SK-N-SH (cell line): ENCODE measurements at regions not wholly inside any gene's neighbourhood (a gene's known extent, or its start where the extent isn't known, plus 50 kb on each side); places are given as distances from the start of the nearest gene placed in this dataset.

Source experiments
- CTCF ChIA-PET: fragments of 300-600, 350-600 bp; formaldehyde crosslinking; extraction: SDS; loops from one replicate; lab custom pipeline; 2021; lab: Yijun Ruan, JAX
- POLR2A ChIA-PET: fragments of 350-600 bp; sonication (Branson Sonifier 250); formaldehyde crosslinking; extraction: SDS; loops from one replicate; lab custom pipeline; 2020; ENCODE audit warnings: antibody characterized with exemption, inconsistent platforms; lab: Yijun Ruan, JAX
- DNase-seq: peaks from one replicate; pipeline ENCODE4 v3.0.0; 2012
- H2AFZ ChIP-seq: fragments of 200-600 bp; sonication (generic); 2 replicates; pipeline ENCODE4 v1.8.1; 2016; ENCODE audit warnings: antibody characterized with exemption, mild to moderate bottlenecking, low read depth
- H3F3A ChIP-seq: fragments of 200-600 bp; sonication (generic); replicated peaks from 2 replicates; pipeline ENCODE3; 2016; ENCODE audit warnings: antibody characterized with exemption, mild to moderate bottlenecking; ENCODE audit not compliant: insufficient read depth
- H3K27ac ChIP-seq, 2 experiments: fragments of 200-500 bp in 1 of 2; fragments of 200-600 bp in 1 of 2; sonication (Bioruptor generic) in 1 of 2; sonication (generic), shearing (Covaris generic) in 1 of 2; 2 replicates each; pipeline versions ENCODE4 v1.5.1 to v1.6.1; 2014 to 2016; ENCODE audit warnings: low read depth in 2 of 2, inconsistent platforms in 1 of 2, low read length in 1 of 2, mild to moderate bottlenecking in 1 of 2, mixed read lengths in 1 of 2
- H3K27me3 ChIP-seq: fragments of 200-600 bp; sonication (generic), shearing (Covaris generic); 2 replicates; pipeline ENCODE4 v1.6.1; 2016; ENCODE audit warnings: mixed run types; ENCODE audit not compliant: insufficient read depth
- H3K36me3 ChIP-seq, 2 experiments: fragments of 200-500 bp in 1 of 2; fragments of 200-600 bp in 1 of 2; sonication (Bioruptor generic) in 1 of 2; sonication (generic) in 1 of 2; replicated peaks in 1 of 2; 2 replicates each; pipeline versions ENCODE3 to v1.5.1; 2014 to 2016; ENCODE audit warnings: low read length in 1 of 2, mild to moderate bottlenecking in 1 of 2; ENCODE audit not compliant: insufficient read depth in 2 of 2, control insufficient read depth in 1 of 2
- H3K4me1 ChIP-seq, 2 experiments: fragments of 200-500 bp in 1 of 2; fragments of 200-600 bp in 1 of 2; sonication (Bioruptor generic) in 1 of 2; sonication (generic), shearing (Covaris generic) in 1 of 2; 2 replicates each; pipeline versions ENCODE4 v1.5.1 to v1.6.1; 2014 to 2016; ENCODE audit warnings: low read depth in 1 of 2, low read length in 1 of 2, mixed run types in 1 of 2; ENCODE audit not compliant: insufficient read depth in 2 of 2, control insufficient read depth in 1 of 2
- H3K4me2 ChIP-seq: fragments of 200-600 bp; sonication (generic), shearing (Covaris generic); 2 replicates; pipeline ENCODE4 v1.6.1; 2017; ENCODE audit warnings: mixed run types
- H3K4me3 ChIP-seq, 2 experiments: fragments of 200-500 bp in 1 of 2; fragments of 200-600 bp in 1 of 2; sonication (Bioruptor generic) in 1 of 2; sonication (generic), shearing (Covaris generic) in 1 of 2; 2 replicates each; pipeline versions ENCODE4 v1.5.1 to v1.8.1; 2014 to 2016; ENCODE audit warnings: low read depth in 2 of 2, inconsistent platforms in 1 of 2, low read length in 1 of 2, mild to moderate bottlenecking in 1 of 2, mixed read lengths in 1 of 2, moderate library complexity in 1 of 2
- H3K79me2 ChIP-seq: fragments of 200-600 bp; sonication (generic); 2 replicates; pipeline ENCODE4 v1.8.1; 2017; ENCODE audit warnings: mild to moderate bottlenecking; ENCODE audit not compliant: insufficient read depth
- H3K9ac ChIP-seq: fragments of 200-600 bp; sonication (generic); 2 replicates; pipeline ENCODE4 v1.6.1; 2017; ENCODE audit warnings: mixed run types
- H3K9me2 ChIP-seq: fragments of 200-600 bp; sonication (generic); 2 replicates; pipeline ENCODE4 v1.6.1; 2017; ENCODE audit warnings: mixed run types
- H3K9me3 ChIP-seq: fragments of 200-600 bp; sonication (generic); 2 replicates; pipeline ENCODE4 v1.6.1; 2017; ENCODE audit warnings: mixed run types, mild to moderate bottlenecking, moderate library complexity
- H4K20me1 ChIP-seq: fragments of 200-600 bp; sonication (generic); 2 replicates; pipeline ENCODE4 v1.6.1; 2017; ENCODE audit warnings: mild to moderate bottlenecking, mixed run types; ENCODE audit not compliant: insufficient read depth
- ELF1 ChIP-seq: IDR thresholded peaks from 2 replicates; pipeline ENCODE4 v1.4.0; 2012
- FOSL2 ChIP-seq: IDR thresholded peaks from 2 replicates; pipeline ENCODE4 v1.4.0; 2012; ENCODE audit warnings: low read depth, mild to moderate bottlenecking, moderate library complexity, borderline replicate concordance
- FOXJ3 ChIP-seq: sonication (generic); formaldehyde crosslinking; IDR thresholded peaks from 2 replicates; pipeline ENCODE4 v1.5.1; 2020; ENCODE audit warnings: mild to moderate bottlenecking, missing genetic modification reagents
- JUND ChIP-seq: IDR thresholded peaks from 2 replicates; pipeline ENCODE4 v1.4.0; 2012
- MXI1 ChIP-seq: IDR thresholded peaks from 2 replicates; pipeline ENCODE4 v1.6.1; 2012; ENCODE audit warnings: mild to moderate bottlenecking, low read depth, low read length, improper control_type of control experiment
- NFIC ChIP-seq: IDR thresholded peaks from 2 replicates; pipeline ENCODE4 v1.4.0; 2012; ENCODE audit warnings: borderline replicate concordance
- NRF1 ChIP-seq: IDR thresholded peaks from 2 replicates; pipeline ENCODE4 v1.6.1; 2012; ENCODE audit warnings: low read depth, mild to moderate bottlenecking, low read length
- POLR2AphosphoS5 ChIP-seq: IDR thresholded peaks from 2 replicates; pipeline ENCODE4 v1.6.1; 2012; ENCODE audit warnings: low read depth, low read length
- RAD21 ChIP-seq: IDR thresholded peaks from 2 replicates; pipeline ENCODE4 v1.6.1; 2012; ENCODE audit warnings: mild to moderate bottlenecking, low read length
- SMC3 ChIP-seq: IDR thresholded peaks from 2 replicates; pipeline ENCODE4 v1.6.1; 2012; ENCODE audit warnings: low read depth, low read length, improper control_type of control experiment
- TCF12 ChIP-seq: IDR thresholded peaks from 2 replicates; pipeline ENCODE4 v1.4.0; 2012
- WGBS: methylation state at CpG from one replicate; pipeline ENCODE4 v1.1.6; 2017; ENCODE audit warnings: low lambda C conversion rate; 5-methylcytosine and 5-hydroxymethylcytosine counted together
- TF ChIP-seq, protein P1 (sequence below): IDR thresholded peaks from 2 replicates; pipeline ENCODE4 v1.4.0; 2012; ENCODE audit warnings: low read depth
- TF ChIP-seq, protein P2 (sequence below): fragments of 150-350 bp; IDR thresholded peaks from 2 replicates; pipeline ENCODE4 v1.6.1; 2017; ENCODE audit warnings: antibody characterized with exemption, low read length, low read depth, borderline replicate concordance

DNA sequence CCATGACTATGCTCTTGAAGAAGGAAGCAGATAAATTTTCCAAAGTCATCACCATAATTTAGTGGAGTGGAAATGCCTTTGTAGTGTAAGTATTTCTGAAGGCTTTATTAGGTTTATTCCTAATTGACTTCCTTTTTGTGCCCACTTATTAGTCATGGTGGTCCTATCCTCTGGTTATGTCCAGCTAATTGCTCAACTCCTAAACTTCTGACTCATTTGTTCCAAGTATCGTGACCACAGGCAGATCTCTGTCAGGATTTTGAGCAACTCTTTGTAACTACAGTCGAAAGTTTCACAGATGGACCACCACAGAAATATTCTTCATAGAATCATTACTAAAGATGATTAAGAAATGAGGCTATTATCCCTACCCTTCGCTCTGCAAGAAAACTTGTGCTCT, 315.6 kb upstream of the PTCHD4 start:
- H2AFZ ChIP-seq: peak overlapping the region; percentile 68; the same call in 1 of the 2 replicates
- no peaks in the 10 kb centered on the region for H4K20me1 ChIP-seq
- no peak for DNase-seq
- no peaks in the 10 kb centered on the region for H3K79me2 ChIP-seq
- peak overlapping the region in 1 of 2 experiments; percentile 52; a peak in 2 of 4 replicates for H3K27ac ChIP-seq
- H3K9me3 ChIP-seq: no peaks in the 10 kb centered on the region
- H3K4me3 ChIP-seq: no peak overlapping the region
- ChIA-PET POLR2A (no interaction called here), CTCF (no interaction called here)
- H3K27me3 ChIP-seq: no peaks in the 10 kb centered on the region
- TF ChIP-seq NRF1 (no peak), FOSL2 (peak; percentile 49; the same call in 1 of the 2 replicates), POLR2AphosphoS5 (no peak), MXI1 (no peak), FOXJ3 (CRISPR knock-in tag) (no peak), NFIC (peak; percentile 16; the same call in 1 of the 2 replicates), ELF1 (no peak), RAD21 (no peak), JUND (0 out of 2 replicates have a peak, but pooled peaks have one; percentile 7), SMC3 (no peak)
- TF ChIP-seq, protein P1, sequence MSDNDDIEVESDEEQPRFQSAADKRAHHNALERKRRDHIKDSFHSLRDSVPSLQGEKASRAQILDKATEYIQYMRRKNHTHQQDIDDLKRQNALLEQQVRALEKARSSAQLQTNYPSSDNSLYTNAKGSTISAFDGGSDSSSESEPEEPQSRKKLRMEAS: no peak
- H3F3A ChIP-seq: peaks cover 20% of the 10 kb centered on the region
- 24% methylated on average over 3 of the region's 3 CpGs for WGBS
- H3K4me2 ChIP-seq: peak overlapping the region; percentile 21; the same call in 1 of the 2 replicates
- H3K9ac ChIP-seq: no peak overlapping the region
- H3K9me2 ChIP-seq: no peaks in the 10 kb centered on the region
- no peaks in the 10 kb centered on the region for H3K36me3 ChIP-seq
- peaks cover 0 to 20% of the 10 kb centered on the region in 2 experiments; a peak in 2 of 4 replicates for H3K4me1 ChIP-seq

DNA sequence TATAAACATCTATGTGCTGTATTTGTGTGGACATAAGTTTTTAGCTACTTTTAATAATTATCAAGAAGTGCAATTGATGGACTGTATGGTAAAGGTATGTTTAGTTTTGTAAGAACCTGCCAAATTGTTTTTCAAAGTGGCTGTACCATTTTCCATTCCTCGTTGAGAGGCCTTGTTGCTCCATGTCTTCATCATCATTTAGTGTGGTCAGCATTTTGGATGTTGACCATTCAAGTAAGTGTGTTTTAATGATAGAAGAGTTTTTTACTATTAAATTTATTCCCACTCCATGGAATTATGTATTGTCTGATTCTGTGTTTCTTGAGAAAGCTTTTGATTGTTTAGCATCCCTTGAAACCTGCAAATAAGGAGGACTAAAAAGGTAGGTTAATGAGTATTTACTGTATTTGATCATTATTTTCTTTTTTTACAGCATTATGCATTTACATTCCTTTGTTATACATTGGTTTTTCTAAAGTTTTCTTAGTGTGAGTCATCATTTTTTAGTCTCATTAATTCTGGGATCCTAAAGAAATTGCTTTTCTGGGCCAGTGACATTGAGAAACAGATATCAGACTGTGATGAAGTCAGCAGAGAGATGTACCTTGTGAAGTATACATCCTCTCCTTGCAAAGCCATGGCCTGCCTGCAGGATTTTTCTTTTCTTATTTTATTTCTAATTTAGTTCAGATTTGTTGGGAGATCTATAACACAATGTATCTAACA, 312.8 kb upstream of the PTCHD4 start:
- H3K4me2 ChIP-seq: no peak overlapping the region
- no peak overlapping the region for H3K4me3 ChIP-seq
- no peaks in the 10 kb centered on the region for H4K20me1 ChIP-seq
- no peaks in the 10 kb centered on the region for H3K9me3 ChIP-seq
- POLR2A ChIA-PET: no interaction called here
- H3F3A ChIP-seq: peaks cover 6% of the 10 kb centered on the region
- WGBS: 55% methylated on average over 1 of the region's 1 CpG
- H2AFZ ChIP-seq: no peak overlapping the region
- CTCF ChIA-PET: no interaction called here
- no peaks in the 10 kb centered on the region for H3K79me2 ChIP-seq
- no peak for DNase-seq
- no peaks in the 10 kb centered on the region for H3K36me3 ChIP-seq
- peak overlapping the region in 1 of 2 experiments; percentile 17; a peak in 1 of 4 replicates for H3K27ac ChIP-seq
- no peak overlapping the region for H3K9ac ChIP-seq
- TF ChIP-seq FOSL2 (0 out of 2 replicates have a peak, but pooled peaks have one; percentile 13), TCF12 (0 out of 2 replicates have a peak, but pooled peaks have one; percentile 11)
- TF ChIP-seq, protein P2, sequence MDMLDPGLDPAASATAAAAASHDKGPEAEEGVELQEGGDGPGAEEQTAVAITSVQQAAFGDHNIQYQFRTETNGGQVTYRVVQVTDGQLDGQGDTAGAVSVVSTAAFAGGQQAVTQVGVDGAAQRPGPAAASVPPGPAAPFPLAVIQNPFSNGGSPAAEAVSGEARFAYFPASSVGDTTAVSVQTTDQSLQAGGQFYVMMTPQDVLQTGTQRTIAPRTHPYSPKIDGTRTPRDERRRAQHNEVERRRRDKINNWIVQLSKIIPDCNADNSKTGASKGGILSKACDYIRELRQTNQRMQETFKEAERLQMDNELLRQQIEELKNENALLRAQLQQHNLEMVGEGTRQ: no peak
- peaks cover 0 to 8% of the 10 kb centered on the region in 2 experiments; a peak in 2 of 4 replicates for H3K4me1 ChIP-seq
- H3K9me2 ChIP-seq: no peaks in the 10 kb centered on the region
- H3K27me3 ChIP-seq: no peaks in the 10 kb centered on the region
